ENCODE measurements at regions not wholly inside any gene's neighbourhood (a gene's known extent, or its start where the extent isn't known, plus 50 kb on each side); places are given as distances from the start of the nearest gene placed in this dataset.

DNA sequence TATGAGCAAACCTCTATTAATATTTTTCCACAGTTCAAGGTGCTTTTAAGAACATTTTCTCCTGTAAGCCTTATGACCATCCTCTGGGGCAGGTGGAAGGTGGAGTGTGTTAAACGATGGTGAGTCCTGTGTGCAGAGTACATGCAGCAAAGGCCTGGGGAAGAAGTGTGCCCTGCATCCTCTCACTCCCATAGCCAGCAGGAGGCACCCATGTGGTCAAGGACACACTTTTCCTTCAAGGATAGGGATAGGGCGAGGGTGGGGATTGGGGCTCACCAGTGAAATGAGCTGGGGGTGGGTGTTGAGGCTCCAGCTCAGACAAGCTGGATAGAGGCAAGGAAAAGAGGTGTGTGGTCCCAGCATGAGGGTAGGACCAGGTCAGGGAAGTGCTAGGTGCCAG is 120.8 kb upstream of the KCNE2 start:
- no peak for TF ChIP-seq CTCF (IDR thresholded peaks at IDR 0.05; ENCODE audit: low read length)
- TF ChIP-seq EZH2phosphoT487 (IDR thresholded peaks at IDR 0.05; ENCODE audit: low read length) = no peak
- TF ChIP-seq EZH2 (optimal IDR thresholded peaks at IDR 0.05; ENCODE audit: low read depth, low read length) = no peak
